Neural cell (in vitro differentiated cells): ENCODE measurements at regions not wholly inside any gene's neighbourhood (a gene's known extent, or its start where the extent isn't known, plus 50 kb on each side); places are given as distances from the start of the nearest gene placed in this dataset.

Experiments used
- H2AFZ ChIP-seq: fragments of 200-600, 300-800 bp; sonication (generic), shearing (Covaris generic); 2 replicates; pipeline ENCODE4 v1.6.0; 2014; ENCODE audit warnings: low read depth, mild to moderate bottlenecking, antibody characterized with exemption, low read length, moderate library complexity
- H3F3A ChIP-seq: fragments of 200-600 bp; shearing (Covaris generic); 2 replicates; pipeline ENCODE4 v1.6.1; 2016; ENCODE audit warnings: mild to moderate bottlenecking, moderate library complexity, mixed read lengths, antibody characterized with exemption, low read length; ENCODE audit not compliant: insufficient read depth, poor library complexity, severe bottlenecking
- H3K27ac ChIP-seq: fragments of 200-600, 300-800 bp; sonication (generic), shearing (Covaris generic); 2 replicates; pipeline ENCODE4 v1.5.1; 2014; ENCODE audit warnings: mild to moderate bottlenecking, low read length, moderate library complexity
- H3K27me3 ChIP-seq: fragments of 300-800, 200-600 bp; sonication (generic), shearing (Covaris generic); 2 replicates; pipeline ENCODE4 v1.6.0; 2014; ENCODE audit warnings: mild to moderate bottlenecking, low read depth, low read length, moderate library complexity; ENCODE audit not compliant: insufficient read depth
- H3K36me3 ChIP-seq: fragments of 300-800, 200-600 bp; sonication (generic), shearing (Covaris generic); 2 replicates; pipeline ENCODE4 v1.5.1; 2014; ENCODE audit warnings: mild to moderate bottlenecking, antibody characterized with exemption, low read length, moderate library complexity; ENCODE audit not compliant: insufficient read depth
- H3K4me2 ChIP-seq: fragments of 300-800, 200-600 bp; sonication (generic), shearing (Covaris generic); 2 replicates; pipeline ENCODE4 v1.6.0; 2014; ENCODE audit warnings: mild to moderate bottlenecking, low read length
- H3K4me3 ChIP-seq: fragments of 300-800, 200-600 bp; sonication (generic), shearing (Covaris generic); 2 replicates; pipeline ENCODE4 v1.5.1; 2014; ENCODE audit warnings: mild to moderate bottlenecking, low read length, moderate library complexity
- H3K79me2 ChIP-seq: fragments of 200-600 bp; shearing (Covaris generic); replicated peaks from 2 replicates; pipeline ENCODE4 v1.6.0; 2014; ENCODE audit warnings: mild to moderate bottlenecking, low read length, moderate library complexity; ENCODE audit not compliant: insufficient read depth
- H3K9ac ChIP-seq: fragments of 300-800, 200-600 bp; sonication (generic), shearing (Covaris generic); 2 replicates; pipeline ENCODE4 v1.6.1; 2016; ENCODE audit warnings: mild to moderate bottlenecking, low read length, mixed read lengths
- H3K9me2 ChIP-seq: fragments of 200-600 bp; shearing (Covaris generic); 2 replicates; pipeline ENCODE4 v1.6.1; 2016; ENCODE audit warnings: mild to moderate bottlenecking, low read length, mixed read lengths; ENCODE audit not compliant: insufficient read depth
- H3K9me3 ChIP-seq: fragments of 200-600, 300-800 bp; sonication (generic), shearing (Covaris generic); 2 replicates; pipeline ENCODE4 v1.6.1; 2016; ENCODE audit warnings: mild to moderate bottlenecking, mixed run types, low read length, moderate library complexity, mixed read lengths
- H4K20me1 ChIP-seq: fragments of 200-600 bp; shearing (Covaris generic); 2 replicates; pipeline ENCODE4 v1.6.1; 2016; ENCODE audit warnings: mild to moderate bottlenecking, mixed run types; ENCODE audit not compliant: insufficient read depth
- CTCF ChIP-seq: fragments of 450-650 bp; IDR thresholded peaks from 2 replicates; pipeline ENCODE4 v1.5.1; 2014; ENCODE audit warnings: antibody characterized with exemption, mild to moderate bottlenecking, moderate library complexity; ENCODE audit not compliant: poor library complexity, severe bottlenecking
- EP300 ChIP-seq: fragments of 450-650 bp; conservative IDR thresholded peaks from 2 replicates; pipeline ENCODE4 v1.6.1; 2014; ENCODE audit warnings: antibody characterized with exemption, mild to moderate bottlenecking, moderate library complexity; ENCODE audit not compliant: poor library complexity, severe bottlenecking
- EZH2 ChIP-seq: fragments of 200-600, 300-800 bp; shearing (Covaris generic), sonication (generic); IDR thresholded peaks from 2 replicates; pipeline ENCODE4 v1.6.1; 2014; ENCODE audit warnings: antibody characterized with exemption, low read length, borderline replicate concordance, mild to moderate bottlenecking; ENCODE audit not compliant: insufficient read depth, poor library complexity, severe bottlenecking
- MXI1 ChIP-seq: fragments of 450-650 bp; conservative IDR thresholded peaks from 2 replicates; pipeline ENCODE4 v1.6.1; 2014; ENCODE audit warnings: antibody characterized with exemption, mild to moderate bottlenecking; ENCODE audit not compliant: poor library complexity, severe bottlenecking
- POLR2AphosphoS5 ChIP-seq: IDR thresholded peaks from 2 replicates; pipeline ENCODE4 v1.6.1; 2012
- RAD21 ChIP-seq: fragments of 450-650 bp; conservative IDR thresholded peaks from 2 replicates; pipeline ENCODE4 v1.6.1; 2014; ENCODE audit warnings: antibody characterized with exemption, mild to moderate bottlenecking, moderate library complexity
- REST ChIP-seq: IDR thresholded peaks from 2 replicates; pipeline ENCODE4 v1.6.1; 2012; ENCODE audit warnings: borderline replicate concordance
- SMC3 ChIP-seq: fragments of 450-650 bp; conservative IDR thresholded peaks from 2 replicates; pipeline ENCODE4 v1.6.1; 2014; ENCODE audit warnings: antibody characterized with exemption, mild to moderate bottlenecking, moderate library complexity; ENCODE audit not compliant: poor library complexity
- TAF1 ChIP-seq: IDR thresholded peaks from 2 replicates; pipeline ENCODE4 v1.6.1; 2012; ENCODE audit warnings: low read depth

- Histone ChIP-seq H3K27ac (no peak overlapping the region), H3K27me3 (no peaks in the 10 kb centered on the region), H3K4me3 (no peak overlapping the region), H4K20me1 (no peaks in the 10 kb centered on the region), H3K4me2 (no peak overlapping the region), H3K9me2 (no peaks in the 10 kb centered on the region), H3K9ac (no peak overlapping the region), H3F3A (no peaks in the 10 kb centered on the region), H3K36me3 (no peaks in the 10 kb centered on the region), H3K79me2 (no peaks in the 10 kb centered on the region), H3K9me3 (no peaks in the 10 kb centered on the region), H2AFZ (no peak overlapping the region)
- TF ChIP-seq CTCF = no peak
- TF ChIP-seq EZH2 = no peak
- no peak for TF ChIP-seq POLR2AphosphoS5
- no peak for TF ChIP-seq REST
- no peak for TF ChIP-seq RAD21
- TF ChIP-seq MXI1 = no peak
- no peak for TF ChIP-seq TAF1
- no peak for TF ChIP-seq SMC3
- no peak for TF ChIP-seq EP300
Measured at GRCh38 chr4:84031401-84031800, 467.7 kb downstream of the NKX6-1 start.

- Histone ChIP-seq H3K4me3 (no peak overlapping the region), H3K9me2 (no peaks in the 10 kb centered on the region)
Measured at GRCh38 chr4:84028340-84028739, 470.8 kb downstream of the NKX6-1 start.

More at GRCh38 chr4:84028340-84028739, 470.8 kb downstream of the NKX6-1 start:
- H4K20me1 ChIP-seq = no peaks in the 10 kb centered on the region
- H2AFZ ChIP-seq = no peak overlapping the region
- H3K27me3 ChIP-seq = no peaks in the 10 kb centered on the region
- H3K79me2 ChIP-seq = no peaks in the 10 kb centered on the region
- no peaks in the 10 kb centered on the region for H3F3A ChIP-seq
- H3K36me3 ChIP-seq = no peaks in the 10 kb centered on the region
- H3K27ac ChIP-seq = no peak overlapping the region
- no peak for TF ChIP-seq TAF1
- TF ChIP-seq MXI1 = no peak
- TF ChIP-seq CTCF = no peak
- no peak for TF ChIP-seq EP300
- no peak for TF ChIP-seq EZH2
- no peak for TF ChIP-seq SMC3
- H3K9me3 ChIP-seq = no peaks in the 10 kb centered on the region
- H3K9ac ChIP-seq = no peak overlapping the region
- H3K4me2 ChIP-seq = no peak overlapping the region
